ENCODE measurements at regions not wholly inside any gene's neighbourhood (a gene's known extent, or its start where the extent isn't known, plus 50 kb on each side); places are given as distances from the start of the nearest gene placed in this dataset.

- DNase-seq = no peak
These were observed 583.7 kb downstream of the KCNJ2 start for GRCh38 chr17:70752966-70753467.

- no peak for DNase-seq
These were observed 593.7 kb downstream of the KCNJ2 start for GRCh38 chr17:70763018-70763417.

- peak; percentile 59 for DNase-seq
These were observed 597.9 kb downstream of the KCNJ2 start for GRCh38 chr17:70767102-70767701.

GRCh38 chr17:70769956-70770355 is 600.6 kb downstream of the KCNJ2 start:
- DNase-seq = no peak

GRCh38 chr17:70771804-70772386 is 602.6 kb downstream of the KCNJ2 start:
- peak; percentile 36 for DNase-seq

GRCh38 chr17:70772761-70773160 is 603.4 kb downstream of the KCNJ2 start:
- no peak for DNase-seq

- DNase-seq = no peak
These were observed 603.9 kb downstream of the KCNJ2 start for GRCh38 chr17:70773258-70773657.

- DNase-seq = no peak
These were observed 605.2 kb downstream of the KCNJ2 start for GRCh38 chr17:70774339-70775117.

GRCh38 chr17:70775679-70776078 is 606.3 kb downstream of the KCNJ2 start:
- no peak for DNase-seq

- no peak for DNase-seq
These were observed 607.1 kb downstream of the KCNJ2 start for GRCh38 chr17:70776441-70776840.

GRCh38 chr17:70780031-70780430 is 610.7 kb downstream of the KCNJ2 start:
- no peak for DNase-seq

- no peak for DNase-seq
These were observed 616.7 kb downstream of the KCNJ2 start for GRCh38 chr17:70786081-70786480.

GRCh38 chr17:70787721-70788300 is 618.5 kb downstream of the KCNJ2 start:
- no peak for DNase-seq

GRCh38 chr17:70791748-70792443 is 622.6 kb downstream of the KCNJ2 start:
- no peak for DNase-seq

GRCh38 chr17:70794738-70795137 is 625.4 kb downstream of the KCNJ2 start:
- no peak for DNase-seq

GRCh38 chr17:70795620-70796019 is 626.3 kb downstream of the KCNJ2 start:
- no peak for DNase-seq

GRCh38 chr17:70796757-70797156 is 627.4 kb downstream of the KCNJ2 start:
- DNase-seq = no peak

GRCh38 chr17:70797166-70797565 is 627.8 kb downstream of the KCNJ2 start:
- no peak for DNase-seq

GRCh38 chr17:70804161-70804560 is 634.8 kb downstream of the KCNJ2 start:
- DNase-seq = no peak

- no peak for DNase-seq
These were observed 639.3 kb downstream of the KCNJ2 start for GRCh38 chr17:70808596-70808995.

GRCh38 chr17:70810609-70811008 is 641.3 kb downstream of the KCNJ2 start:
- DNase-seq = no peak

- DNase-seq = no peak
These were observed 644.1 kb downstream of the KCNJ2 start for GRCh38 chr17:70813355-70813930.

GRCh38 chr17:70819183-70819582 is 649.9 kb downstream of the KCNJ2 start:
- DNase-seq = no peak
